ENCODE measurements at regions not wholly inside any gene's neighbourhood (a gene's known extent, or its start where the extent isn't known, plus 50 kb on each side); places are given as distances from the start of the nearest gene placed in this dataset.

DNA sequence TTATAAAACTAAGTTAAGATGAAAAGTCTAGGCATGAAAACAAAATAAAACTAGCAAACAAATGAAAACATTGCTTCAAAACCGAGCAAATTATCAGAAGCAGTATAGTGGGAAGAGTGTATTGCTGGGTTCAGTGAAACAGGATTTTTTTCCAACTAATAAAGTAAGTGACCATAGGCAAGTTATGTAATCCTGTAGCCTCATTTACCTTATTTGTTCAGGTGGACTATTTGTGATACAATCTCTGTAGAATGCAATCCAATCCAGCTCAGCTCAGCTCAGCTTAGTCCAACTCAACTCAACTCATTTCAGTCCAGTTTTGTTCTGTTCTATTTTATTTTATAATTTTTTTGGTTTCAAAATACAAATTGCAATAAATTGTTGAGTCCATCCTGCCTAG, 276.7 kb upstream of the LRIG3 start:
- no peak for DNase-seq

- DNase-seq = no peak
Observed at GRCh38 chr12:59194794-59195193, 274.5 kb upstream of the LRIG3 start.

DNA sequence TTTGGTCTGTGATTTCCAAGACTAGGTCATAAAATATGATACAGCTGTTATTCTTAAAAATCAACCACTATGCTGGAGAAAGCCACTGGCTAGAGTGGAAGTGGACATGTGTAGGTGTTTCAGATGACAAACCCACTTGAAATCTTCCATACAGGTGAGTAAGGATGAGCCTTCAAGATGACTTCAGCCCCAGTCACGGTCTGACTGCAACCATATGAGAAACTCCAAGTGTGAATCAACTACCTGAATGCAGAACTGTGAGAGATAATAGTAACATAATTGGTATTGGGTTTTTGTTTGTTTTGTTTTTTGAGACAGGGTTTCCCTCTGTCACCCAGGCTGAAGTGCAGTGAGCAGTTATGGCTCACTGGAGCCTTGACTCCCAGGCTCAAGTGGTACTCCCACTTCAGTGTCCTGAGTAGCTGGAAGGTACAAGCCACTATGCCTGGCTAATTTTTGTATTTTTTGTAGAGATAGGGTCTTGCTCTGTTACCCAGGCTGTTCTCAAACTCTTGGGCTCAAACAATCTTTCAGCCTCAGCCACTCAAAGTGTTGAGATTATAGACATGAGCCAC, 273.3 kb upstream of the LRIG3 start:
- no peak for DNase-seq

GRCh38 chr12:59191372-59191771, 271.1 kb upstream of the LRIG3 start:
- DNase-seq = no peak

DNA sequence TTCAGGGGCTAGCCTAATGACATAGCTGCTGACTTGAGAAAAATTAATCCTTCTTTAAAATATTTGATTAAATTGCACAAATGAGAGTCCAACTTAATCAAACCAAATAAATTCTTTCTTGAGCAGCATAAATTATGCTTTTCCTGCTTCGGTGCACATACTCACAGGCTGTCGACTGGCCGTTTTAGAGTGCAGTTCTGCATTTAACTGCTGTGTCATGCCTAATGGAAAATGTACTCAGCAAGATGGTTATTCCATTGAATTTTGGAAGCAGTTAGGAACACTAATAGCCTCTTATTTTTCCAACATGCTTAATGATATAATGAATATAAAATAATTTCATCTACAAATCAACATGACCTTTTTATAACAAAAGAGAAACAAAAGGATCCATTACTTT, 266.1 kb upstream of the LRIG3 start:
- DNase-seq = no peak

DNA sequence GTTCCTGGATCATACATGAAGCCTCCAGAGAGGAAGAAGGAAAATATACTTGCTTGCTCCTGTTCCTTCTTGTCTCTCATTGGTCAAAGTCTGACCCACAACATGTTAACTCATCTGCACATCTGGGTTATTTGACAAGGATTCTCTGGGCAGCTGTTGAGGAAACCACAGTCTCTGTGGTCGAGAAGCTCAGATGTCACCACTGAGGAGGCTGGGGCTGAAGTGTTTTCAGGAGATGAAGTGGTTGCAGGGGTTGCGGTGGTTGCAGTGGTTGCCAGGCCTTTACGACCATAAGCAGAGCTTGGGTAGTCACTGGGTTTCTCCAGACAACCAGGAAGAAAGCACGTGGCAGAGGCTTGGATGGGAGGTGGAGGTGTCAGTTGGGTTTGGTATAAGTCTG, 265.0 kb upstream of the LRIG3 start:
- no peak for DNase-seq

DNA sequence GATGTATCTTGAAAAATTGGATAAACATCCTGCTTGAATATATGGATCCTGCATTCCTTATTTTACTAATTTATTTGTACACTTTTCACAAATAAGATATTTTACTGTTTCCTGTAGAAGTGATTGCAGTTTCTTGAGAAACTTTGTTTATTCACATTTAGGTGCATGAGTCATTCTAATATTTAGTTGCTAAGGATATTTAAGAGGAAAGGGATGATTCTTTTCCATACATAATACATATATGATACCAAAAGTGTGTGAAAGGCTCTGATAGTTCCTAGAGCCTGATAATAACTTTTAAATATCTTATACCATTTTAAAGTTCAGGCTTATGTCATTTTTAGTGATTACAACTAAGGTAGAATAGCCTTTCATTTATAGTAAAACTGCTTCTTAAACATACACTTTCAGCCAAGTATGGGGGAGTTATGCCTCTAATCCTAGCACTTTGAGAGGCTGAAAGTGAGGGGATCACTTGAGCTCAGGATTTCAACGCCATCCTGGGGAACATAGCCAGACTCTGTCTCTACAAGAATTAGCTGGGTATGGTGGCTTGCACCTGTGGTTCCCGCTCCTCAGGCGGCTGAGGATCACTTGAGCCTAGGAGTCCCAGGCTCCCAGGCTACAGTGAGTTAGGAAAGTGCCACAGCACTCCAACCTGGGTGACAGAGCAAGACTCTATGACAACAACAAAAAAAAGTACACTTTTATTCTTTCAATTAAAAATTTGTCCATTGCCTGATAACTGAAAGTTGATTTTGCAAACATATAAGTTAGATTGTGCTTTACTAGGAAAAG, 262.6 kb upstream of the LRIG3 start:
- no peak for DNase-seq

DNA sequence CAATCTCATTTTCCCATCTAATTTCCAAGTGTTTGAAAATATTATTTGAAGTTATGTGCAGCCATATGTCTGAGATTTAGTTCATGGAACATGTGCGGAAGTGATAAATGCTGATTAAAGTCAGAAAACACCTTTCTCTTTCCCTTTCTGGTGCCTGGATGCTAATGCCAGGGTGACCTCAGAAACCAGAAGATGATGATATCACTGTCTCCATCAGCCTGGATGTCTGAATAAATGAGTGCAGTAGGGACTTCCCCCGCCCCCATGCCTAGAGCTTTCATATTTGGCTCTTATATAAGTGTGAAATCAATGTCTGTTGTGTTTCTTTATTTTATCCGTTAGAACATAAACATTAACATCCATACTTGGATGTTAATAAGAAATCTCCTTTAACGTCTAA, 261.9 kb upstream of the LRIG3 start:
- DNase-seq = no peak

GRCh38 chr12:59181196-59181777, 261.0 kb upstream of the LRIG3 start:
- no peak for DNase-seq

- no peak for DNase-seq
Observed at GRCh38 chr12:59179231-59179630, 258.9 kb upstream of the LRIG3 start.

GRCh38 chr12:59173695-59174094, 253.4 kb upstream of the LRIG3 start:
- DNase-seq = no peak

GRCh38 chr12:59168647-59169046, 248.3 kb upstream of the LRIG3 start:
- DNase-seq = no peak

GRCh38 chr12:59166457-59166856, 246.2 kb upstream of the LRIG3 start:
- no peak for DNase-seq

DNA sequence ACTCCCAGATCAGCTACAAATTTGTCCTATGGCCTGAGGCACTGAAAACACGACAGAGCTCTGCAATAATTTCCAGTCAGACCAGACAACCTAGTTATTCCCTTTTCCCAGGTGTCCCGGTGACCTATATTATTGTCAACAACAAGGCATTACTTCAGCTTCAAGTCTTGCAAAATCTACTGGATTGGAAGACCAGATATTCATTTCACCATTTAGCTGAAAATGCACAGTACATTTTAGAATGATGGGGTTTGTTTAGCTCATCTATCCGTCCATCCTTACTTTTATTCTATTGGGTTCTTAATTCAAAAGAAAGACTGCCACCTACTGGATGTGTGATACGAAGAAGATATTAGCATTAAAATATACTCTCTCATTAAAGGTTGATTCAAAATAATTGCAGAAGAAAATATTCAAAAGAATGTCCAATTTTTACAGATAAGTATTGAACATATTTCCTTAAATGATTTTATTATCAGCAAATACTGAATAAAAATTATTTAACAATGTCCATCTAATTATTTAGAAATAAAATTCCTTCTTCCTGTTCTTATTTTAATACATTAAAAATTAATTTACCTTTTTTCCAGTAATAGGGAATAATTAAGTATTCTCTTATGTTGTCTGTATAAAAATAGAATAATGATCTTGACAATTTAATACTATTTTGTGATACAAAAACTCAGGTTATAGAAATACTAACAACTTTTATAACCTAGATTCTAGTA, 244.9 kb upstream of the LRIG3 start:
- peak; percentile 28 for DNase-seq

DNA sequence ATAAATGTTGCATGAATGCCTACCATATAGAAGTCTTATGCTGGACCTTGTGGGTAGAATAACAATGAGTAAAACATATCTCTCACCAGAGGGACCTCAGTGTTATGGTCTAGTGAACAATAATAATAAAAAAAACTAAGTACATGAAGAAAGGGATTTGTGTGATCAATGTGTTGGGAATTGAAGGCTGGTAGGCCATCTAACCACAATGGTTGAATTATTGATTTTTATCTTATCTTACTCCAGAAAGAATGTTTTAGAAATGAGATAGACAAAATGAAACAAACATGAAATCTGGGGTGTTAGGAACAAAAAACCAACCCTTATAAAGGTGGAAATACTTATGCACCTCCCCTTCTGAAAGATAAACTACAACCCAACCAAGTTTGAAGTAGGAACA, 243.9 kb upstream of the LRIG3 start:
- DNase-seq = no peak

DNA sequence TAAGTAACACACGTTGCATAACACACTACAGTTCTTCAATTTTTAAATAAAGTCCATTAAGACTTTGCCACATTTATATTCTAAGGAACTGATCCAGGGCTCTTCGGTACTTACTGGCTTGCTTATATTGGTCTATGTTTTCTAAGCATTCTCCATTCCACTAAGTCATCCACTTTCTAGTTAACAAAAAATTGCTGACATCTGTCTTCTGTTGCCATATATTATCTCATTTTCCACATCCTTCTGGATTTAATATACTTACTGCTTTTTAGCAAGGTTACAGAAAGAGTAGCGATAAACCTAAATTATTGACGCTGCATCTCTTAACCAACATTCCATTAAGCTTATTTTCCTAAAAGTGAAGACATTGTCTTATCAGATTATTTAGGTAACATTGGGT, 238.4 kb upstream of the LRIG3 start:
- no peak for DNase-seq

- DNase-seq = no peak
Observed at GRCh38 chr12:59158066-59158465, 237.8 kb upstream of the LRIG3 start.

DNA sequence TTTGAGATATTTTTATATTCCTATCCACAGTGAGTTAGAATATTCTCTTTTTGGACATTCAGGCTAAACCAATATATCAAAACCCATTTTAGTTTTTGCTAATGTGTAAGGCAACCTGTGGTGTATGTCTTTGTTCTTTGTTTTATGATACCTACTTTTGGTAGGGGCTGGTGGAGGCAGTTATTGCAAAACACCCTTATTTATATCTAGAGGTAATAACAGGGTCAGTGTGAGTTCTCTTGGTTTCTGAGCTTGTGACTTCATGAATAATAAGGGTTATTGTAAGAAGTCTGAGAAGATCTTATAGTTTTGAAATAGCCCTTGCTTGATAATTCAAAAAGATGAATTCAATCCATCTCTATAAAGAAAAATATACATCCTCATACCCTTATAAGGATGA, 235.1 kb upstream of the LRIG3 start:
- DNase-seq = no peak

DNA sequence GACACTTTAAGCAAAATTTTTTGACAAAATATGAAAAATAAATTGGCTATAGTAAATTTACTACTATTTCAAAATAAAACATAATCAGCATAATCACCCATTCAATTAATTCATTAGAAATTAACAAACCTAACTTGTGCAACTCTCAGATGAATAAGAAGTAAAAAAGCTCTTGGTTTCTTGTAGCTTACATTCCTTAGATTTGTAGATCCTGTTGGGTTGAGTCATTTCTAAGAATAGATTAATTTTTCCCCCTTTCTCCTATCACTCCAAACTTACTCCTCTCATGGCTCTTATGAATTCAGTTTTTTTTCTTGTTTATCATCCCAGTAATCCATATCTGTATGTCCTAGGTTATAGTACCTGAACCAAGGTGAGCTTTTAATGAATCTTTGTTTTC, 230.9 kb upstream of the LRIG3 start:
- DNase-seq = no peak

DNA sequence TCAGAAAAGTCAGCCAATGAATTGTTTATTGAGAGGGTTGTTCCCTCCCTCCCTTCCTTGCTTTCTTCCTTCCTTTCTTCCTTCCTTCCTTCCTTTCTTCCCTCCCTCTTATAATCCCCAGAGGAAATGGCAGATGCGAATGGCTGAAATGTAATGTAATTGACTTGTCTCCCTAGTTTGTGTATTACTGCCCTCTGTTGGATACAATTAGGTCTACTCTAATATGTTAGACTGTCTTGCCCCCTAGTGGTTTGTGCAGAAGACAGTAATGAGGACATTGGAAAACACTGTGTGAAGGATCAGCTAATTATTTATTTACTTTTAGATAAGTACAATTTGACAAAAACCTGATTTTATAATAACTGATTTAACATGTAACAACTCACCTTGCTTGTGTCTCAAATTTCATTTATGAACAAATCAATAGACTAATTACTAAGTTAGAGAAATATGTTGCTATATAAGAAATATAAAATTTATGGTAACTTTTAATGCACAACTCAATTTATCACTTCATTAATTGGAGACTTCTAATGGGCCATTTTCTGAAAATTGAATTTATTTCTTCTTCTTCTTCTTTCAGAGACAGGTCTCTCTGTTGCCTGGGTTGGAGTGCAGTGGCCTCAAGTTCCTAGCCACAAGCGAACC, 229.8 kb upstream of the LRIG3 start:
- peak; percentile 79 for DNase-seq

DNA sequence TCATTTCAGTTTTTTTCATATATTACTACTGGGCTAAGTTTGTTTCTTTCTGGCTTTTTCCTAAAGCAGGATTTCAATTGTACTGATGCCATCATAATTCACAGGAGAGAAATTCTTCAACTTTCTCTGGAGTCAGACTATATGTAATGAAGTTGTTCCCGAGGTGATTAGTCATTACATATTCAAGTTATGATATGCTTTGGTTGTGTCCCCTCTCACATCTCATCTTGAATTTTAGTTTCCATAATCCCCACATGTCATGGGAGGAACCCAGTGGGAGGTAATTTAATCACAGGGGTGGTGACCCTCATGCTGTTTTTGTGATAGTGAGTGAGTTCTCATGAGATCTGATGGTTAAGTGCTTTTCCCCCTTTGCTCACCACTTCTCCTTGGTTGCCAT, 227.5 kb upstream of the LRIG3 start:
- no peak for DNase-seq

GRCh38 chr12:59142183-59142790, 222.0 kb upstream of the LRIG3 start:
- DNase-seq = no peak

DNA sequence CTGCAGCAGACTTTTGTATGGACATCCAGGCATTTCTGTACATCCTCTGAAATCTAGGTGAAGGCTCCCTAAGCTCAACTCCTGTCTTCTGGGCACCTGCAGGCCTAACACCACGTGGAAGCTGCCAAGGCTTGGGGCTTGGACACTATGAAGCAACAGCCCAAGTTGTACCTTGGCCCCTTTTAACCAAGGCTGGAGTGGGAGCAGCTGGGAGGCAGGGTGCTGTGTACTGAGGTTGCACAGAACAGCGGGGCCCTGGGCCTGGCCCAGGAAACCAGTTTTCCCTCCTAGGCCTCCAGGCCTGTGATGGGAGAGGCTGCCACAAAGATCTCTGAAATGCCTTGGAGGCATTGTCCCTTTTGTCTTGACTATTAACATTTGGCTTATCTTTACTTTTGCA, 214.4 kb upstream of the LRIG3 start:
- no peak for DNase-seq
